HL-60/S4 (cell line): ENCODE measurements at regions not wholly inside any gene's neighbourhood (a gene's known extent, or its start where the extent isn't known, plus 50 kb on each side); places are given as distances from the start of the nearest gene placed in this dataset.
"Not testable (repeated sequence)": the region's sequence is repeated elsewhere in the genome, so short reads cannot be mapped to it uniquely, and the experiment has no call there.

Experiments used
- in situ Hi-C: fragments of 300-500 bp; cut with MboI; formaldehyde crosslinking; loops from 2 replicates; pipeline ENCODE4 v1.14.3; 2022; ENCODE audit warnings: low sequenced_read_pairs

- in situ Hi-C loops = no loop called here
Measured at GRCh38 chr6:1009103-1009502, 302.8 kb upstream of the FOXQ1 start.

DNA sequence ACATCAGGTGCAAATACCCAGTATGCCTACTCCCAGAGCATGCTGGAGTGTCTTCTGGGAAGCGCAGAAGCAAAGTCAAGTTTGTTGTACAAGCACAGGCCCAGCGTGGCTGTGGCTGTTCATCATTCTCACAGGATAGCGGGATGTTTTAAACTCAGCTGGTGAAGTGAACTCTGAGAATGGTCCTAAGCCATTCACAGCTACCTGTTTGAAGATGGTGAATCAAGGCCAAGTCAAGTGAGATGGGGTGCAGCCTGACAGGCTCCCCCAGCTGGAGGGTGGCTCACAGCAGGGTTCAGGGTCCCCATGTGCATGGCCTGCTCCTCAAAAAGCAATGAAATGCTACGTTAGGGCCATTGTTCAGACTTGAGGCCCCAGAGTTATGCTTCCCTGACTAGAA, 304.7 kb upstream of the FOXQ1 start:
- in situ Hi-C loops = no loop called here

DNA sequence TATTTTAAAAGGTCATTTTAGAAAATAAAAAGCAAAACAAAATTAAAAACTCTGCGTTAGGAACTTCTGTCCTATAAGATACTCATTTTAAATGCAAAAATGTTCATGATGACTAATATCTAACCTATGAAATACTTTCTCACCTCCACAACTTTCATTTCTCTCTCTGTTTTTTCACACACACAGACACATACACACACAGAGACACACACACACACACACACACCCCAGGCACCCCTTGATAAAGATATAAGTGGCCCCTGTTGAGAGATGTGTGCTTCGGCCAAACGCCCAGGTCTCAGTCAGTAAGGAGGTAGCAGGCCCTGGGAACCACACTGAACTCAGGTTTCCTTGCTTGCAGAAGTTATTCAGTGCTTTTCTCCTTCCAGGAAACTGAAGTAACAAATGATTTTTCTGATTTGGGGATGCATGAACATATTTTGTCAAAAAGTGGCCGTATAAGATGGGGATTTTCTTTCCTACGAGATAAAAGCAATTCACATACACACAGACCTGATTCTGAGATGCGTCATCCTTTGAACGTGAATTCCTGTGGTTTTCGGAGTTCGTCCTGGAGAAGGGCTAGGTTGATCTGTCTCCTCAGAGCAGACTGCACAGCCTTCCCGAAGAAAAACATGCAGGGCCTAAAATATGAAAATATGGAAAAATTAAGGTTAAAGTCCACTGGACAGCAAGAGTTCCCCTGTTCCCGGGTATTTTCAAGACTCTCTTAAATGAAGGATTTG, 306.8 kb upstream of the FOXQ1 start:
- in situ Hi-C loops = no loop called here

DNA sequence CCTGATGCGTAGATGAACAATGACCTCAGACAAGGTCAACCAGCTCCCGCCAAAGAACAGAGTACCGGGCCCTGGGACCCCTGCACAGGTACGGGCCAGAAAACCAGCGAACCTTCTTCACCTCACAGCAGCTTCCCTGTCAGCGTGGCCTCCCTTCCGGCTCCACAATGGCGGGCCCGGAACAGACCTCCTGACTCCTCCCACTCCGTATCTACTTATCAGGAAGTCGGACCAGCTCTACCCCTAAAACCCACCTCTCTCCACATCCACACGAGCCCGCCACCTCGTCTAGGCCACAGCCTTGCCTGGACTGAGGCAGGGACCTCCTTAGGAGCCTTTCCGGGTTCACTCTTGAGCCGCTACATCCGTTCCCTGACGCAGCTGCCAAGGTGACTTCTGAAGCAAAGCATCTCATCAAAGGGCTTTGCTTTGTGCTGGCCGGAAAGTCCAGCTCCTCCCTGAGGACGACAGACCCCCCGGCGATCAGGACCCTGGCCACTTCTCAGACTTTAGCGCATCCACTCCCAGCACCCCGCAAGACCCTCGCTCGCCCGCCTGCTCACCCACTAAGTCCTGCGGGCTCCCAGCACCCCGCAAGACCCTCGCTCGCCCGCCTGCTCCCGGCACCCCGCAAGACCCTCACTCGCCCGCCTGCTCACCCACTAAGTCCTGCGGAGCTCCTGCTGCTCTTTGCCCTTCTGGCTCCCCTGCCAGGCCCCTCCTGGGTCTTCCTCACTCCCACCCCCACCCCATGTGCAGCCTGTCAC, 308.3 kb upstream of the FOXQ1 start:
- in situ Hi-C loops = no loop called here

DNA sequence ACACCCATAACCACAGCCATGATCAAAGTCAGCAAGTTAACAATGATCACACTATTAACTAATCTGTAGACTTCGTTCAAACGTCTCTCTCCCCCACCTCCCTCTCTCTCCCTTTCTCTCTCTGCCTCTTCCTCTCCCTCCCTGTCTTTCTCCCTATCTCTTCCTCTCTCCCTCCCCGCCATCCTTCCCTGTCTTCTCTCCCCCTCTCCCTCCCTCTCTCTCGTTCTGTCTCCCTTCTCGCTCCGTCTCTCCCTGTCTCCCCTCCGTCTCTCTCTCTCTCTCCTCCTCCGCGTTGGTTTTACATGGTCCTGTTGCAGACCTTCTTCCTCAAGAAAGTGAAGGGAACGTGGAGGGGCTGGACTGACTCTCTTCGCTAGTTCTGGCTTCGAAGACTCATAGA, 308.9 kb upstream of the FOXQ1 start:
- in situ Hi-C loops = no loop called here

DNA sequence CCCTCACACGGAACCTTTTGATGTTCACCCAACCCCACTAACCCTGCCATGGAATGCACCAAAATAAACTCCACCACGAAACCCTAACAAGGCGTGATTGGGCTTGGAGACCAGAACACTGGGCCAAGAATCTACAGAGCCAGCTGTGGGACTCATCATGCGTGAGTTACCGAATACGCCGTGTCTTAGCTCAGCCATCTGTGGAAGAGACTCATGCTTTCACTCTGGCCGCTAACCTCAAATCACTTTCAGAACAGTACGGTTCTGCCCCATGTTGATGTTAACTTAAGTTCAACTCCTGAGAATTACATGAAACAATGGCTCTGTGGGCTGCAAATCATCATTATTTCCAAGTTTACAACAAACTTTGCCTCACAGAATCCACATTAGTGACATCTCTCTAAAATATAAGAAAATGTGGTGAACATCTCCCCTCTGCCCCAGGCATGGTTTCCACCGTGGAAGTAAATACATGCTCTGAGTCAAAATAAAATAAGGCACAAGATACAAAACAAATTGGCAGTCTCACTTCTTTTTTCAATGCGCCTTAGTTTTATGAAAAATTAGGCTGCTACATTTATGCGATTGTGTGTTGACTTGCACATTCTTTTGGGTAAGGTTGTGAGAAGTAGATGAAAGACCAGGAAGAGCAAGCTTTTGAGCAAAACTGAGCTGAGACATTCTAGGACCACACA, 308.9 kb upstream of the EXOC2 start:
- in situ Hi-C loops = no loop called here

GRCh38 chr6:999552-999951, 306.6 kb upstream of the EXOC2 start:
- in situ Hi-C loops = no loop called here

DNA sequence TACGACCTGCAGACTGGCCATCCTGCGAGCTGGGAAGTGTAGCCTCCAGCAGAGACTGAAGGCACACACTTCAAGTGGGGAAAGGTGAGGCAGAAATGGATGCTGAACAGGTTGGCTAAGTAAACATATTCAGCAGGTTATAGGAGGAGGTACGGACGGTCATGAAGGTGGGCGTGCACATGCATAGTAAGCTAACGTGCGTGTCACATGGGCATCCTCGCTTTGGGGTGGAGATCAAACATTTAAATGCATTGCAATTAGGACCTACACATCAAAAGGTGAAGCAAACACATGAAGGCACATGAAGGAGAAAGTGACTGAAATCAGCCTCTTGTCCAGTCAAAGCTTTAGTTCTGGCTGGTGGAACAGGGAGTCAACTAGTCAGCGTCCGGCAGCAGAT, 305.6 kb upstream of the EXOC2 start:
- in situ Hi-C loops = no loop called here

GRCh38 chr6:996271-996852, 303.4 kb upstream of the EXOC2 start:
- in situ Hi-C loops = no loop called here

- in situ Hi-C loops = no loop called here
Measured at GRCh38 chr6:991192-991591, 298.3 kb upstream of the EXOC2 start.

DNA sequence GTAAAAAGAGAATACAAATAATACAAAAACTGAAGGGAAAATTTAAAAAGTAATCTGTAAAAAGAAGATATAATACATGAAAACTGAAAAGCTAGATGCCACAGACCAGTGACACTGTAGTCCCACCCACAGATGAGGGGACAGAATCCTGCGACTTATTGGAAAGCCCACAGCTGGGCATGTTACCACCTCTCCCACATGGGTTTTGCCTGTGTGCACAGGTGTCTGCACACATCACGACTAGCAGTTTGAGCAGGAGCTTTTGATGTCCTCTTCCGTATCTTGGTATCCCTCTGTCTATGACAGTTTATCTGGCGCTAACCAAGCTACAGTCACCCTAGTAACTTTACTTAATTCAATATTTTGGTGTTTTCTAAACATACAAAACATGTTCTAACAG, 291.1 kb upstream of the EXOC2 start:
- in situ Hi-C loops = no loop called here

DNA sequence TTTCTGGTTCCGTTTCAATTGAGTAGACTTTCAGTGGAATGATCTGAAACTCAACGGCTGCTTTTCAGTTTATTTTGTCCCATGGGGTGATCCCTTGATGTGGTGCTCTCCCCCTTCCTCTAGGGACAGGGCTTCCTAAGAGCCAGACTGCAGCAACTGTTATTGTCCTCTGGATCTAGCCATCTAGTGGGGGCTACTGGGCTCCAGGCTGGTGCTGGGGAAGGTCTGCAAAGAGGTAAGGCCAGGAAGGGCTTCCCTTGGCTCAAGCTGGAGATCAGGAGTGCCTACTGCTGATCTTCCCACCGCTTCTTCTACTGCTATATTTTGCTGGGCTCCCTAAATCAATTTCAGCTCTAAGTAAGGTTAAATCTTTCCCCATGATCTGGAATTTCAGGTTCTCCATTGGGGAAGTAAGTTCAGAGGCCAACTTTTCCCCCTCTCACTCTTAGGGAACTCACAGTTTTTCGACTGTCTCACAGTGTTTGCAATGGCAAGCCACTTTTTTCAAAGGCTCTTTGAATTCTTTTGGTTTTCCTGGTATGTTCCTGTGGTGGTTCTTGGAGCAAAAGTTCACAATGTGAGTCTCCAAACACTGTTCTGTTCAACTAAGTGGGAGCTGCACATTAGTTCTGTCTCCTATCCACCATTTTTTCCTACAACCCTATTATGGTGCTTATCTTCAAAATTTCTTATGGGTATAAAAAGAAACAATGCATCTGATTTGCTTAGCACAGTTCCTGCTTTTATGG, 286.2 kb upstream of the EXOC2 start:
- in situ Hi-C loops = no loop called here

- in situ Hi-C loops = not testable (repeated sequence)
Measured at GRCh38 chr6:977226-977625, 284.3 kb upstream of the EXOC2 start.

- in situ Hi-C loops = no loop called here
Measured at GRCh38 chr6:971981-972640, 279.2 kb upstream of the EXOC2 start.

- in situ Hi-C loops = no loop called here
Measured at GRCh38 chr6:968791-969190, 275.9 kb upstream of the EXOC2 start.

DNA sequence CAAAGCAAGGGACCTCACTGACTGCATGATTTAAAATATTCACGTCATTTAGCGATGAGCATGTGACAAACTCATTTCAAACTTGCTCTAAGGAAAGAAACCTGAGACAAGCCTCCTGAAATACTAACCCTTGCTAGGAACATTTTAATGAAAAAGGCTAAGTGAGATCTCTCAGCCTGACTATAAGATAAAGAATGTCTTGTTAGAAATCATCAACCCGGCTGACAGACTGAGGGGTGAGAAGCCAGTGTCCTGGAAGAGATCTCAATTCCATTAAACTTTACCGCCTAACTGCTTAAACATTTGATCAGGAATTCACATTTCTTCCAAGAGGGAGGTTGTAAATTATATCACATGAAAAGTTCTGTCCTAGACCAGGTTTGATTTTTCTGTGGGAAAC, 274.8 kb upstream of the EXOC2 start:
- in situ Hi-C loops = no loop called here

GRCh38 chr6:965343-965742, 272.4 kb upstream of the EXOC2 start:
- in situ Hi-C loops = no loop called here

DNA sequence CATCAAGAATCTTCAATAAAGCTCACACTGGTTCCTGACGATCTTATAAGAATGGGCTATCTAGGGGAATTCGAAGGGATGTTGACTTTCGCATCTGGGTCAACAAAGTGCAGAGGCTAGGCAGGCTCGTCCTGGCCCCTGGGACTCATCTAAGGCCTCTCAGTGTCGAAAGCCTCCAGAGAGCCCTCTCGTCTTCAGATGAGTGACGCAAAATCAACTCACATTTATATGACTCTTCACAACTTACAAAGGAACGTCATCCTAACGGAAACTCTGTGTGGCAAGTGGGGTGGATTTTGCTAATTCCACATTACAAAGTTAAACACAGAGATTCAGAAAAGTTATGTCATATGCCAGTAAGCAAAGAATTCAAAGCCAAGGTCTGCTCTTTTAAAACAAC, 270.5 kb upstream of the EXOC2 start:
- in situ Hi-C loops = no loop called here

GRCh38 chr6:961407-961960, 268.5 kb upstream of the EXOC2 start:
- in situ Hi-C loops = no loop called here

- in situ Hi-C loops = no loop called here
Measured at GRCh38 chr6:960356-960755, 267.4 kb upstream of the EXOC2 start.
